HepG2 (cell line): ENCODE measurements at regions not wholly inside any gene's neighbourhood (a gene's known extent, or its start where the extent isn't known, plus 50 kb on each side); places are given as distances from the start of the nearest gene placed in this dataset.
"Not testable (repeated sequence)": the region's sequence is repeated elsewhere in the genome, so short reads cannot be mapped to it uniquely, and the experiment has no call there.

Source experiments
- ATF1 ChIP-seq: IDR thresholded peaks from 2 replicates; pipeline ENCODE4 v1.6.1; 2016; ENCODE audit warnings: mild to moderate bottlenecking, control low read depth
- NFE2L1 ChIP-seq: sonication (generic); formaldehyde crosslinking; IDR thresholded peaks from 2 replicates; pipeline ENCODE4 v1.4.0; 2020; ENCODE audit warnings: missing genetic modification reagents, mild to moderate bottlenecking, borderline replicate concordance
- POLR2AphosphoS5 ChIP-seq: IDR thresholded peaks from 2 replicates; pipeline ENCODE4 v1.6.1; 2012; ENCODE audit warnings: low read depth, low read length
- ZFP37 ChIP-seq: sonication (generic); formaldehyde crosslinking; IDR thresholded peaks from 2 replicates; pipeline ENCODE4 v1.4.0; 2020; ENCODE audit warnings: missing genetic modification reagents, borderline replicate concordance
- ZNF660 ChIP-seq: sonication (generic); formaldehyde crosslinking; IDR thresholded peaks from 2 replicates; pipeline ENCODE4 v1.5.1; 2020; ENCODE audit warnings: mild to moderate bottlenecking, low read depth, missing genetic modification reagents, borderline replicate concordance
- ZNF768 ChIP-seq: sonication (generic); formaldehyde crosslinking; IDR thresholded peaks from 2 replicates; pipeline ENCODE4 v1.4.0; 2020; ENCODE audit warnings: missing genetic modification reagents

DNA sequence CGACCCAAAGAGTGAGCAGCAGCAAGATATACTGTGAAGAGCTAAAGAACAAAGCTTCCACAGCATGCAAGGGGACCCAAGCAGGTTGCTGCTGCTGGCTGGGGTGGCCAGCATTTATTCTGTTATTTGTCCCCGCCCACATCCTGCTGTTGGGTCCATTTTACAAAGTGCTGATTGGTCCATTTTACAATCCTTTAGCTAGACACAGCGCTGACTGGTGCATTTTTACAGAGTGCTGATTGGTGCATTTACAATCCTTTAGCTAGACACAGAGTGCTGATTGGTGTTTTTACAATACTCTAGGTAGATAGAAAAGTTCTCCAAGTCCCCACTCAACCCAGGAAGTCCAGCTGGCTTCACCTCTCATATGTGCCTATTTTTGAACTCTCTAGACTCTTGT lies 596.0 kb upstream of the CNTN5 start:
- TF ChIP-seq NFE2L1; ZNF660 (CRISPR knock-in tag); POLR2AphosphoS5; ZFP37 (CRISPR knock-in tag); ZNF768; ATF1 (CRISPR knock-in tag): not testable (repeated sequence)
